Activated CD4-positive, CD25-positive, alpha-beta regulatory T cell treated with anti-CD3 and anti-CD28 coated beads, Interleukin-2, amount 50 U/mL, for 24 hours (primary cell): ENCODE measurements at regions not wholly inside any gene's neighbourhood (a gene's known extent, or its start where the extent isn't known, plus 50 kb on each side); places are given as distances from the start of the nearest gene placed in this dataset.

ENCODE experiments used
- ATAC-seq, 2 donors: fragments of 150-1000 bp; cut with Tn5 transposase; one replicate each; pipeline ENCODE4 v1.10.0; 2021; ENCODE audit warnings: mild to moderate bottlenecking in 1 of 2, moderate library complexity in 1 of 2

DNA sequence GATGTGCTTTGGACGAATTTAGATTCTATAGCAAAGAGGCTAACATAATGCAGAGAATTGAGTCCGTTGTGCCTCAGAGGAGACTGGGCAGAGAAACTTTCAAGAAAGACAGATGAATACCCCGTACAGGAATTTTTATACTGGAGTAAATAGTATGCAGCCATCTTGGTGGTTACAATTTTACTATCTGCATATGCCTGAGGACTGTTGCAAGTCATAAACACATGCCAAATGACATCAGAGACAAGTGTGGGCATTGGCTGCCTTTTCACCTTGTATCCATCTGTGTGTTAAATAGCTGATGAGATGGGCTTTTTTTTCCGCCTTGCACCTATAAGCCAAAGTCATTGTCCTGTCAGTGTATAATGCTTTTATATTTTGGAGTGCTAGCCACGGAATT lies 267.5 kb upstream of the SP4 start:
- ATAC-seq: no peak

DNA sequence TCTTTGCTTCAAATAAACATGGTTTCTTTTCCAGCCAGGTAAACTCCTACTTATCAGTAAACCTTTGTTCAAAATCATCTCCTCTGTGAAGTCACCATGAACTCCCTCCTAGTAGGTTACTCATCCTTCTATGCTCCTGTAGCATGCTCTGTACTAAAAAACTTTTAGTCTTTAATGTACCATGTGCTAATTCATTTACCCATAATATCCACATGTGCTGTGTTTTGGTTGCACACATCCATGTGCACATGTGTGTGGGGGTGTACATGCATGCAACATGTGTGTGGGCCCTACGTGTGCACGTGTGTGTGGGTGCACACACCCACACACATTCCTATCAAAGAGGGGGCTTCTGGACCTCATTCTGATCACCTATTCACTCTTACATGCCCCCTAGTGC lies 259.9 kb upstream of the SP4 start:
- no peak for ATAC-seq

- ATAC-seq: no peak
Observed at GRCh38 chr7:21169667-21170580, 258.0 kb upstream of the SP4 start.

- ATAC-seq: no peak
Observed at GRCh38 chr7:21172800-21173199, 255.1 kb upstream of the SP4 start.

DNA sequence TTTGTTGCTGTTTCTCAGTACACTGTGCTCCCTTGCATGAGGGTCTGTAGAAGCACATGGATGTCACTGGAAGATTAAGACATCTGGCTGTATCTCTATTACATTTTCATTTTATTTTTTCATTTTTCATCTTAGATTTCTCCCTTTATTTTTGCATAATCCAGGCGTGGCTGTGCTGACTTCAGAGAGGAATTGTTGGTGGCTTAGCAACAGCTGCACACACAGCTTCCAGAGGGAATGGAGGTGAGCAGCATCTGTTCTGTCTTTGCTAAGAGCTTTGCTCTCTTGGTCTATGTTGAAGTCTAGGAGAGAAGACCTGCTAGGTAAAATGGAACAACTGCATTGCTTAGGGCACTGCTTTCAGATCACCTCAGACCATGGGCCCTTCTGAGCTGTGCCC lies 254.4 kb upstream of the SP4 start:
- no peak for ATAC-seq

DNA sequence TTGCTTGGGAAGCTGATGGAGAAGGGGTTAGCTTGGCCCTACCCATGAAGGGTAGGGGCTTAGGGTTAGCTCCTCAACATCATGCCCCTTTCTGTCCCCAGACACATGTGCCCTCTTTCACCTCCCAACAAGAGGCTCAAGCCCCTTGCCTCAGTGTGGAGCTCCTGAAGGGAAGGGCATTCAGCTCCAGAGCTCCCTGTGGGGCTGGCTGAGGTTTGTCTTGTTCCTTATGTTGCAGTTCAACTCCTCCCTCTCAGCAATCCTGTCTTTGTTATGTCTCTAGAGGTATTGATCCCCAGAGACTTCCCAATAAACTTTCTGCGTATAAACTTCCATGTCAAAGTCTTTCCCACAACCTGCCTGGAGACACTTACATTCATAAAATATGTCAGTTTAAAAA lies 252.2 kb upstream of the SP4 start:
- ATAC-seq: no peak

DNA sequence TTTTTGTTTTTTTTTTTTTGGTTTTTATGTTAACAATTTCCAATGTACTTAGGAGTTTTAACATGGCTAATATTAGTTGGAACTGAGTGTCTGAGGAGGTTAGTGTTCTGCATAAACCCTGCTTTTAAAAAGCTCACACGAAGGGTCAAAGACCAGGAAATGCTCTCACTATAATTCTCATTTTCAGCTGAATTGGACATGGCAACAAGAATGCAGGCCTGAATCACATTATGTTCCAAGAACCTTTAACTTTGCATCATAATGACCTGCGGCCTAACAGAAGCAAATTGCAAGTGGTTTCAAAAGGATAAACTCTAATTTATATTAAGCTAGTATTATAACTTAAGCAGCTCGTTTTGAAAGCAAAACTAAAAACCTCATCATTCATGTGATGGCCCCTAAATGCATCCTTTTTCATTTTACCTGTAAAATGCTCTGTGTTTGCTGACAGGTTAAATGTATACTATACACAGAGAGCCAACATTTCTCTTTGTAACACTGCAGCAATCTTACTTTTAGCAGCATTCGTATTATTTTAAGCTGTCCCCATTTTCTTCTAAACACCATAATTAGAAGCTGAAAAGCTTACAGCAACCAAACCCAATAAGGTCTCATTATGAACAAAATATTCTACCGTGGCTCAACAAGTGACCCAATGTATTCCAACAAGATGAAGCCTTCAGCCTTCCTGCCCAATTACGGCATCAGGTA lies 242.8 kb upstream of the SP4 start:
- ATAC-seq: no peak

GRCh38 chr7:21185653-21186265 lies 242.1 kb upstream of the SP4 start:
- ATAC-seq: no peak

GRCh38 chr7:21191321-21192073 lies 236.4 kb upstream of the SP4 start:
- ATAC-seq: no peak

- no peak for ATAC-seq
Observed at GRCh38 chr7:21192657-21193056, 235.2 kb upstream of the SP4 start.

- ATAC-seq: no peak
Observed at GRCh38 chr7:21193895-21194294, 234.0 kb upstream of the SP4 start.

GRCh38 chr7:21194936-21195335 lies 232.9 kb upstream of the SP4 start:
- ATAC-seq: no peak

GRCh38 chr7:21198921-21199320 lies 229.0 kb upstream of the SP4 start:
- no peak for ATAC-seq

- no peak for ATAC-seq
Observed at GRCh38 chr7:21200503-21200902, 227.4 kb upstream of the SP4 start.

DNA sequence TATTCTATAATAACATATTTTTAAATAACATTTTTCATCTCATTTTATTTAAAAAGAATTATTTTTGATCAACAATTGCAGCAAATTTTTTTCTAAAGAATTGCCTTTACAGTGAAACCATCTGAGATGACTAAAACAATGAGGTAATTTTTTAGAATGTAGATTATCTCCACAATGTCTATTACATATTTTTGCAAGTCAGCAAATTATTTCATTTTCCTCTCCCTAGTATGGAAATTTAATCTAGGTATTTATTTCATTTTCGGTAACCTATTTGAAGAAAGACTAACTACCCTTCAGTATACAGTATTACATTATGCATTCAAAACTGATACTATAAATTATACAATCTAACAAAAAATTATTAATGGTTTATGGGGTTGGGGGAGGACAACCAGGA lies 213.2 kb upstream of the SP4 start:
- no peak for ATAC-seq

GRCh38 chr7:21215307-21215706 lies 212.6 kb upstream of the SP4 start:
- ATAC-seq: no peak

DNA sequence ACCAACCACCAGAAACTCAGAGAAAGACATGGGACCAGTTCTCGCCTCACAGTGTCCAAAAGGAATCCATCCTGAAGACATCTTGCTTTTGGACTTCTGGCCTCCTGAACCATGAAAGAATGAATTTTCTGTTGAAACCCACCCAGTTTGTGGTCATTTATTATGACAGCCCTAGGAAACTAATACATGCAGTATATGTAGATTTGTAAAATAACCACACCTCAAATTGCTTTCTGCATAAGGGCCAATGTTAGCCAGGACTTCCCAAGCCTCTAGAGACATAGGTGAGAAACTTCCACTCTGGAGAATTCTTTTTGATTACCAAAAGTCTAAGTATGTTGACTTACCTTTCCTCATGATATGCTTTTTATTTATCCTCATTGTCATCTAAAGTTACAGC lies 210.5 kb upstream of the SP4 start:
- no peak for ATAC-seq

GRCh38 chr7:21218155-21218554 lies 209.7 kb upstream of the SP4 start:
- no peak for ATAC-seq

GRCh38 chr7:21221130-21221529 lies 206.8 kb upstream of the SP4 start:
- ATAC-seq: no peak

DNA sequence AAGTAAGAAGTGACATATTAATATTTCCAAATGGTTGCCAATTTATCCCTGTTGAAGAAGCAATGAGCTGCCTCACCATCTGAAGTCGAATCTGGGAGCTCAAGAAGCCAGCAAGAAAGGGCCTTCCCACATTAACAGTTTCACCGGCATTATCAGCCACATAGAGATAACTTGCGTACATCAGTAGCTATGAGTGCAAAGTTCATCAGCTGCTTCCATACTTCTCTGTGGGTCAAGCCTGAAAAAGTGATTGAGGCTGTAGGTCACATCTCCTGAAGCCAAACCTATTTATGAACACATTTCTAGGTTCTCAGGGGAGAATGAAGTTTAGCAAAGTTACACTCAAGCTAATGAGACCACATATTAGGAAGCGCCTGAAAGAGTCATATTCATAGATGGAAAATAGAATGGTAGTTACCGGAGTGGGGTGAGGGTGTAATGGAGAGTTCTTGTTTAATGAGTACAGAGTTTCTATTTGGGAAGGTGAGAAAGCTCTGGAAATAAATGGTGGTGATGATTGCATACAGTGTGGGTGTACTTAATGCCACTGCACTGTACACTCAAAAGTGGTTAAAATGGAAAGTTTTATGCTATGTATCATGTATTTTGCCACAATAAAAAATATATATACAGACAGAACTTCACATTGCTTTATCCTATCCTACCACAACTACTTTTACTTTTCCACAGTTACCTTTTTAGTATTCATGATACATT lies 189.3 kb upstream of the SP4 start:
- no peak for ATAC-seq

- no peak for ATAC-seq
Observed at GRCh38 chr7:21243265-21243664, 184.6 kb upstream of the SP4 start.

- no peak for ATAC-seq
Observed at GRCh38 chr7:21251151-21251800, 176.6 kb upstream of the SP4 start.
